RWPE2 (cell line): ENCODE measurements at regions not wholly inside any gene's neighbourhood (a gene's known extent, or its start where the extent isn't known, plus 50 kb on each side); places are given as distances from the start of the nearest gene placed in this dataset.

ENCODE experiments used
- ATAC-seq: fragments of 200-7000 bp; cut with Tn5 transposase; 3 replicates; pipeline ENCODE4 v1.9.1; 2021; ENCODE audit warnings: low read depth
- DNase-seq: peaks from one replicate; pipeline ENCODE4 v3.0.0-alpha.2; 2020; ENCODE audit warnings: low spot score
- H3K27ac ChIP-seq: fragments of 450-650 bp; 2 replicates; pipeline ENCODE4 v1.5.1; 2017; ENCODE audit warnings: mild to moderate bottlenecking; ENCODE audit not compliant: poor library complexity, severe bottlenecking
- H3K27me3 ChIP-seq: fragments of 250-450 bp; sonication (Bioruptor Pico); 2 replicates; pipeline ENCODE4 v1.5.1; 2021; ENCODE audit warnings: mild to moderate bottlenecking, moderate library complexity; ENCODE audit not compliant: insufficient read depth, poor library complexity, severe bottlenecking
- H3K36me3 ChIP-seq: fragments of 250-450 bp; sonication (Bioruptor Pico); 2 replicates; pipeline ENCODE4 v1.5.1; 2020; ENCODE audit warnings: low read depth, mild to moderate bottlenecking, moderate library complexity
- H3K4me1 ChIP-seq: fragments of 250-450 bp; sonication (Bioruptor Pico); 2 replicates; pipeline ENCODE4 v1.5.1; 2021; ENCODE audit warnings: mild to moderate bottlenecking, moderate library complexity; ENCODE audit not compliant: insufficient read depth, poor library complexity, severe bottlenecking
- H3K4me3 ChIP-seq: fragments of 250-450 bp; sonication (Bioruptor Pico); 2 replicates; pipeline ENCODE4 v1.5.1; 2021; ENCODE audit warnings: mild to moderate bottlenecking, moderate library complexity; ENCODE audit not compliant: severe bottlenecking
- H3K9me3 ChIP-seq: fragments of 250-450 bp; sonication (Bioruptor Pico); 2 replicates; pipeline ENCODE4 v1.5.1; 2021; ENCODE audit warnings: mild to moderate bottlenecking, moderate library complexity; ENCODE audit not compliant: severe bottlenecking
- CTCF ChIP-seq: fragments of 450-650 bp; IDR thresholded peaks from one replicate; pipeline ENCODE4 v1.5.1; 2017; ENCODE audit warnings: mild to moderate bottlenecking, moderate library complexity; ENCODE audit not compliant: poor library complexity, severe bottlenecking

GRCh38 chr18:51821610-51822009 is 518.4 kb upstream of the DCC start:
- DNase-seq (no peak), ATAC-seq (no peak)
- no peaks in the 10 kb centered on the region for H3K9me3 ChIP-seq
- no peak overlapping the region for H3K4me3 ChIP-seq
- TF ChIP-seq CTCF = no peak
- H3K4me1 ChIP-seq = no peaks in the 10 kb centered on the region
- peaks cover 5% of the 10 kb centered on the region for H3K27me3 ChIP-seq
- no peak overlapping the region for H3K27ac ChIP-seq
- no peaks in the 10 kb centered on the region for H3K36me3 ChIP-seq

- Histone ChIP-seq H3K27me3 (no peaks in the 10 kb centered on the region), H3K36me3 (no peaks in the 10 kb centered on the region), H3K4me3 (no peak overlapping the region), H3K4me1 (no peaks in the 10 kb centered on the region), H3K27ac (no peak overlapping the region), H3K9me3 (no peaks in the 10 kb centered on the region)
- DNase-seq (no peak), ATAC-seq (no peak)
- no peak for TF ChIP-seq CTCF
These were observed 515.3 kb upstream of the DCC start for GRCh38 chr18:51824746-51825145.

GRCh38 chr18:51833850-51834249 is 506.1 kb upstream of the DCC start:
- no peak overlapping the region for H3K27ac ChIP-seq
- no peak for DNase-seq
- TF ChIP-seq CTCF = no peak
- H3K4me1 ChIP-seq = no peaks in the 10 kb centered on the region
- no peaks in the 10 kb centered on the region for H3K9me3 ChIP-seq
- no peaks in the 10 kb centered on the region for H3K36me3 ChIP-seq
- H3K4me3 ChIP-seq = no peak overlapping the region
- ATAC-seq = no peak
- H3K27me3 ChIP-seq = no peaks in the 10 kb centered on the region

GRCh38 chr18:51848702-51849101 is 491.3 kb upstream of the DCC start:
- H3K4me1 ChIP-seq = no peaks in the 10 kb centered on the region
- no peak for TF ChIP-seq CTCF
- no peaks in the 10 kb centered on the region for H3K27me3 ChIP-seq
- H3K4me3 ChIP-seq = no peak overlapping the region
- no peaks in the 10 kb centered on the region for H3K36me3 ChIP-seq
- no peak for ATAC-seq
- H3K27ac ChIP-seq = no peak overlapping the region
- H3K9me3 ChIP-seq = no peaks in the 10 kb centered on the region
- no peak for DNase-seq

- H3K4me3 ChIP-seq = no peak overlapping the region
- no peaks in the 10 kb centered on the region for H3K27me3 ChIP-seq
- no peaks in the 10 kb centered on the region for H3K4me1 ChIP-seq
- H3K27ac ChIP-seq = no peak overlapping the region
- no peak for DNase-seq
- H3K36me3 ChIP-seq = no peaks in the 10 kb centered on the region
- ATAC-seq = no peak
- no peaks in the 10 kb centered on the region for H3K9me3 ChIP-seq
- TF ChIP-seq CTCF = no peak
These were observed 487.3 kb upstream of the DCC start for GRCh38 chr18:51852681-51853080.
